ENCODE measurements at regions not wholly inside any gene's neighbourhood (a gene's known extent, or its start where the extent isn't known, plus 50 kb on each side); places are given as distances from the start of the nearest gene placed in this dataset.

GRCh38 chr9:100718717-100719116 lies 140.8 kb downstream of the CAVIN4 start:
- no peak overlapping the region for H3K9ac ChIP-seq (ENCODE audit: low read length)
- H3K9me3 ChIP-seq (ENCODE audit: low read length), result no peaks in the 10 kb centered on the region
- no peaks in the 10 kb centered on the region for H4K20me1 ChIP-seq (ENCODE audit: insufficient read depth, low read depth, low read length)
- no peak for DNase-seq
- H3K4me1 ChIP-seq (ENCODE audit: low read length), result no peaks in the 10 kb centered on the region
- no peak overlapping the region for H3K4me3 ChIP-seq (ENCODE audit: low read length)
- no peaks in the 10 kb centered on the region for H3K79me2 ChIP-seq (ENCODE audit: low read length)
- no peaks in the 10 kb centered on the region for H3K27me3 ChIP-seq (ENCODE audit: low read length)
- H3K36me3 ChIP-seq (ENCODE audit: insufficient read depth, low read length), result no peaks in the 10 kb centered on the region
- H2AFZ ChIP-seq (ENCODE audit: low read length), result no peak overlapping the region
- H3K9me2 ChIP-seq (replicated peaks; ENCODE audit: insufficient read depth, low read length), result no peaks in the 10 kb centered on the region
- H3K4me2 ChIP-seq (ENCODE audit: low read depth, low read length, poor library complexity, severe bottlenecking), result no peak overlapping the region
- no peak overlapping the region for H3K27ac ChIP-seq (ENCODE audit: low read length)

DNA sequence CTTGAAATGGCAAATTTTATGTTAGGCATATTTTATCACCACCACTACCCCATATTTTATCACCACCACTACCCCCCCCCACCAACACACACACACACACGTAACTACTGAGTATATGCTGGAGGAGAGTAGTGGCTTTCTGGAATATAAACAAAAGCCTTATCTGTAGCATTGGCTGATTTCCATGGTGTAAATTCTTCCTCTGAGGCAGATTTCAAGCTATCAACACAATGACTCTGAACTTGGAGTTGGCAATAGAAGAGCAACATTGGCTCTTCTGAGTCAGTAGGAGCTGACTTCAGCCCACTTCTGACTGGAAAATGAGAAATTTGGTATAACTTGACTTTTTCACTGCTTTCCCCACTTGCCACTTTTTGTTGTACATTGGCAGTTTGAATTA lies 143.0 kb downstream of the CAVIN4 start:
- Histone ChIP-seq H3K27ac (ENCODE audit: low read length) (no peak overlapping the region), H3K79me2 (ENCODE audit: low read length) (no peaks in the 10 kb centered on the region), H3K4me1 (ENCODE audit: low read length) (no peaks in the 10 kb centered on the region), H4K20me1 (ENCODE audit: insufficient read depth, low read depth, low read length) (no peaks in the 10 kb centered on the region), H2AFZ (ENCODE audit: low read length) (no peak overlapping the region), H3K27me3 (ENCODE audit: low read length) (no peaks in the 10 kb centered on the region), H3K4me3 (ENCODE audit: low read length) (no peak overlapping the region), H3K9me3 (ENCODE audit: low read length) (no peaks in the 10 kb centered on the region), H3K36me3 (ENCODE audit: insufficient read depth, low read length) (no peaks in the 10 kb centered on the region), H3K9ac (ENCODE audit: low read length) (no peak overlapping the region), H3K4me2 (ENCODE audit: low read depth, low read length, poor library complexity, severe bottlenecking) (no peak overlapping the region), H3K9me2 (replicated peaks; ENCODE audit: insufficient read depth, low read length) (no peaks in the 10 kb centered on the region)
- no peak for DNase-seq

- Histone ChIP-seq H3K4me3 (ENCODE audit: low read length) (no peak overlapping the region), H3K9me2 (replicated peaks; ENCODE audit: insufficient read depth, low read length) (no peaks in the 10 kb centered on the region), H3K27me3 (ENCODE audit: low read length) (no peaks in the 10 kb centered on the region), H3K4me1 (ENCODE audit: low read length) (no peaks in the 10 kb centered on the region), H3K79me2 (ENCODE audit: low read length) (no peaks in the 10 kb centered on the region), H3K27ac (ENCODE audit: low read length) (no peak overlapping the region), H4K20me1 (ENCODE audit: insufficient read depth, low read depth, low read length) (no peaks in the 10 kb centered on the region), H3K9me3 (ENCODE audit: low read length) (no peaks in the 10 kb centered on the region), H3K9ac (ENCODE audit: low read length) (no peak overlapping the region), H3K4me2 (ENCODE audit: low read depth, low read length, poor library complexity, severe bottlenecking) (no peak overlapping the region), H2AFZ (ENCODE audit: low read length) (no peak overlapping the region), H3K36me3 (ENCODE audit: insufficient read depth, low read length) (no peaks in the 10 kb centered on the region)
- DNase-seq, result no peak
Measured at GRCh38 chr9:100724886-100725285, 147.0 kb downstream of the CAVIN4 start.

- Histone ChIP-seq H2AFZ (ENCODE audit: low read length) (no peak overlapping the region), H3K4me1 (ENCODE audit: low read length) (no peaks in the 10 kb centered on the region), H3K36me3 (ENCODE audit: insufficient read depth, low read length) (no peaks in the 10 kb centered on the region), H4K20me1 (ENCODE audit: insufficient read depth, low read depth, low read length) (no peaks in the 10 kb centered on the region), H3K27me3 (ENCODE audit: low read length) (no peaks in the 10 kb centered on the region), H3K27ac (ENCODE audit: low read length) (no peak overlapping the region), H3K4me3 (ENCODE audit: low read length) (no peak overlapping the region), H3K9me2 (replicated peaks; ENCODE audit: insufficient read depth, low read length) (no peaks in the 10 kb centered on the region), H3K4me2 (ENCODE audit: low read depth, low read length, poor library complexity, severe bottlenecking) (no peak overlapping the region), H3K9ac (ENCODE audit: low read length) (no peak overlapping the region), H3K9me3 (ENCODE audit: low read length) (no peaks in the 10 kb centered on the region), H3K79me2 (ENCODE audit: low read length) (no peaks in the 10 kb centered on the region)
- DNase-seq, result no peak
Measured at GRCh38 chr9:100725371-100725770, 147.5 kb downstream of the CAVIN4 start.

DNA sequence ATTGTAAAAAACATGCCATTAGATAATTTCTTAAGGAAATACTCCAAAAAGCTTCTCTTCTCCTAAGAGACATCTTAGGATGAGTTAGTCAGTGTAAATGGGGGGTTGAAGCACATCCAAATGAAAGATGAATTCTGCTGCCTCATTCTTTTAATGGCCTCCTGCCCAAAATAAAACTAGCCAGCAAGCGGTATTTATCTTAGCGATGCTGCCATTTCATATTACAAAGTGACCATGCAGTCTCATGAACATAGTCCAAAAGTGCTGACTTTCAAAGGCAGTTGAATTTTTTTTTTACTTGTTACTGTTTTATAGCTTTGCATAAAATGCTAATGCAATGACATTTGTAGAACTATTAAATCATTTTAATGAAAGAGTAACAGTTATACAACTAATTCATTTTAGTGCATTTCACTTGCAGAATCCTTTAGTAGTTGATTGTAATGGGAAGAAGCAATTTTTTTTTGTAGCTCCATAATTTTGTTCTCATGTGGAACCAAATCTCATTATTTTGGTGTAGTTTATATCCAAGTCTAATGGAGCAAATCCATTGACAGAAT lies 151.5 kb downstream of the CAVIN4 start:
- no peaks in the 10 kb centered on the region for H3K36me3 ChIP-seq (ENCODE audit: insufficient read depth, low read length)
- DNase-seq, result no peak
- H3K79me2 ChIP-seq (ENCODE audit: low read length), result no peaks in the 10 kb centered on the region
- no peaks in the 10 kb centered on the region for H3K4me1 ChIP-seq (ENCODE audit: low read length)
- no peak overlapping the region for H3K27ac ChIP-seq (ENCODE audit: low read length)
- no peak overlapping the region for H3K9ac ChIP-seq (ENCODE audit: low read length)
- no peak overlapping the region for H3K4me2 ChIP-seq (ENCODE audit: low read depth, low read length, poor library complexity, severe bottlenecking)
- no peaks in the 10 kb centered on the region for H3K9me3 ChIP-seq (ENCODE audit: low read length)
- no peak overlapping the region for H3K4me3 ChIP-seq (ENCODE audit: low read length)
- H3K27me3 ChIP-seq (ENCODE audit: low read length), result no peaks in the 10 kb centered on the region
- H3K9me2 ChIP-seq (replicated peaks; ENCODE audit: insufficient read depth, low read length), result no peaks in the 10 kb centered on the region
- H2AFZ ChIP-seq (ENCODE audit: low read length), result no peak overlapping the region
- H4K20me1 ChIP-seq (ENCODE audit: insufficient read depth, low read depth, low read length), result no peaks in the 10 kb centered on the region

DNA sequence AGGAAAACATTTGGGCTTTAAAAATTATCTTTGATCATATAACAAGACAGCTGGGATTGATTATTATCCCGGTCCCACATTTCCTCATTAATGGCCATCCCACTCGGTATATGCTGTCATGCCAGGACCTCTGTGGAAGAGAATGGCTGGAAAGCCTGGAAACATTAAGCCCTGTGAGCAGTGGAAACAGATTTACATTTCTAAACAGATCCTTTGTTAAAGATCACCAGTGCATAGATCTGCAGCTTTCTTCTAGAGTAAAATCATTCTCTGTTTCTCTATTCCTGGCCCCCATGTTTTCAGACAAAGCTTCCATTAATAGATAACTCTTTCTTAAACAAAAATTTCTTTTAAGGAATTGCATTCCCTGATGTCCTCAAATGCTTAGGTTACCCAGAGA lies 152.2 kb downstream of the CAVIN4 start:
- H3K27me3 ChIP-seq (ENCODE audit: low read length), result no peaks in the 10 kb centered on the region
- H3K79me2 ChIP-seq (ENCODE audit: low read length), result no peaks in the 10 kb centered on the region
- no peaks in the 10 kb centered on the region for H3K36me3 ChIP-seq (ENCODE audit: insufficient read depth, low read length)
- no peaks in the 10 kb centered on the region for H3K9me3 ChIP-seq (ENCODE audit: low read length)
- no peak overlapping the region for H3K9ac ChIP-seq (ENCODE audit: low read length)
- no peaks in the 10 kb centered on the region for H3K4me1 ChIP-seq (ENCODE audit: low read length)
- no peaks in the 10 kb centered on the region for H3K9me2 ChIP-seq (replicated peaks; ENCODE audit: insufficient read depth, low read length)
- H2AFZ ChIP-seq (ENCODE audit: low read length), result no peak overlapping the region
- no peak overlapping the region for H3K4me3 ChIP-seq (ENCODE audit: low read length)
- H3K27ac ChIP-seq (ENCODE audit: low read length), result no peak overlapping the region
- no peaks in the 10 kb centered on the region for H4K20me1 ChIP-seq (ENCODE audit: insufficient read depth, low read depth, low read length)
- DNase-seq, result no peak
- no peak overlapping the region for H3K4me2 ChIP-seq (ENCODE audit: low read depth, low read length, poor library complexity, severe bottlenecking)

DNA sequence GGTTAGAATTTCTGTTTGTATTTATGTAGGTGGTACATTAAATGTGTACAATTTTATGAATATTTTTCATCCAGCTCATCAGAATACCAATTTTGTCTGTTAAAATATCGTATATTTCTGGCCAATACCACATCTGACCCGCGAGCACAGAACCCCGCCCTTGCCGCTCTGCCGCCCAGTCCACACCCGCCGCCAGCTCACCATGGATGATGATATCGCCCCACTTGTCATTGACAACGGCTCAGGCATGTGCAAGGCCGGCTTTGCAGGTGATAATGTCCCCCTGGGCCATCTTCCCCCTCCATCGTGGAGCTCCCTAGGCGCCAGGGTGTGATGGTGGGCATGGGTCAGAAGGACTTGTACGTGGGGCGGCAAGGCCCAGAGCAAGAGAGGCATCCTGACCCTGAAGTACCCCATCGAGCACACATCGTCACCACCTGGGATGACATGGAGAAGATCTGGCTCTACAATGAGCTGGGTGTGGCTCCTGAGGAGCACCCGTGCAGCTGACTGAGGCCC lies 153.2 kb downstream of the CAVIN4 start:
- Histone ChIP-seq H3K9ac (ENCODE audit: low read length) (no peak overlapping the region), H3K4me1 (ENCODE audit: low read length) (no peaks in the 10 kb centered on the region), H3K9me3 (ENCODE audit: low read length) (no peaks in the 10 kb centered on the region), H3K4me2 (ENCODE audit: low read depth, low read length, poor library complexity, severe bottlenecking) (no peak overlapping the region), H3K27ac (ENCODE audit: low read length) (no peak overlapping the region), H3K79me2 (ENCODE audit: low read length) (no peaks in the 10 kb centered on the region), H3K27me3 (ENCODE audit: low read length) (no peaks in the 10 kb centered on the region), H3K36me3 (ENCODE audit: insufficient read depth, low read length) (no peaks in the 10 kb centered on the region), H3K4me3 (ENCODE audit: low read length) (no peak overlapping the region), H2AFZ (ENCODE audit: low read length) (no peak overlapping the region), H3K9me2 (replicated peaks; ENCODE audit: insufficient read depth, low read length) (no peaks in the 10 kb centered on the region), H4K20me1 (ENCODE audit: insufficient read depth, low read depth, low read length) (no peaks in the 10 kb centered on the region)
- DNase-seq, result no peak

DNA sequence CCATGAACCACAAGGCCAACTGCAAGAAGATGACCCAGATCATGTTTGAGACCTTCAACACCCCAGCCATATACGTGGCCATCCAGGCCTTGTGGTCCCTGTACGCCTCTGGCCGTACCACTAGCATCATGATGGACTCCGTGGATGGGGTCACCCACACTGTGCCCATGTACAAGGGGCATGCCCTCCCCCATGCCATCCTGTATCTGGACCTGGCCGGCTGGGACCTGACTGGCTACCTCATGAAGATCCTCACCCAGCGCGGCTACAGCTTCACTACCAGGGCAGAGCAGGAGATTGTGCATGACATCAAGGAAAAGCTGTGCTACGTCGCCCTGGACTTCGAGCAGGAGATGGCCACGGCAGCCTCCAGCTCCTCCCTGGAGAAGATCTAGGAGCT lies 153.7 kb downstream of the CAVIN4 start:
- Histone ChIP-seq H3K9me2 (replicated peaks; ENCODE audit: insufficient read depth, low read length) (no peaks in the 10 kb centered on the region), H3K79me2 (ENCODE audit: low read length) (no peaks in the 10 kb centered on the region), H3K9ac (ENCODE audit: low read length) (no peak overlapping the region), H3K9me3 (ENCODE audit: low read length) (no peaks in the 10 kb centered on the region), H3K27ac (ENCODE audit: low read length) (no peak overlapping the region), H4K20me1 (ENCODE audit: insufficient read depth, low read depth, low read length) (no peaks in the 10 kb centered on the region), H3K4me1 (ENCODE audit: low read length) (no peaks in the 10 kb centered on the region), H3K4me2 (ENCODE audit: low read depth, low read length, poor library complexity, severe bottlenecking) (no peak overlapping the region), H3K4me3 (ENCODE audit: low read length) (no peak overlapping the region), H3K36me3 (ENCODE audit: insufficient read depth, low read length) (no peaks in the 10 kb centered on the region), H2AFZ (ENCODE audit: low read length) (no peak overlapping the region), H3K27me3 (ENCODE audit: low read length) (no peaks in the 10 kb centered on the region)
- DNase-seq, result no peak

DNA sequence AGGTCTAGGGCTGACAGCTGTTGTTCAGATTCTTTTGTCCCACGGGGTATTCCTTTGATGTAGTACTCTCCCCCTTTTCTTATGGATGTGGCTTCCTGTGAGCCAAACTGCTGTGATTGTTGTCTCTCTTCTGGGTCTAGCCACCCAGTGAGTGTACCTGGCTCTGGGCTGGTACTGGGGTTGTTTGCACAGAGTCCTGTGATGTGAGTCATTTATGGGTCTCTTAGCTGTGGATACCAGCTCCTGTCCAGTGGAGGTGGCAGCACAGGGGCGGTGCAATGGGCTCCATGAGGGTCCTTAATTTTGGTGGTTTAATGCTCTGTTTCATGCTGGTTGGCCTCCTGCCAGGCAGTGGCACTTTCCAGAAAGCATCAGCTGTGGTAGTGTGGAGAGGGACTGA lies 161.3 kb downstream of the CAVIN4 start:
- no peaks in the 10 kb centered on the region for H3K4me1 ChIP-seq (ENCODE audit: low read length)
- H3K27me3 ChIP-seq (ENCODE audit: low read length), result no peaks in the 10 kb centered on the region
- H3K36me3 ChIP-seq (ENCODE audit: insufficient read depth, low read length), result no peaks in the 10 kb centered on the region
- no peaks in the 10 kb centered on the region for H3K79me2 ChIP-seq (ENCODE audit: low read length)
- DNase-seq, result no peak
- no peak overlapping the region for H3K4me2 ChIP-seq (ENCODE audit: low read depth, low read length, poor library complexity, severe bottlenecking)
- no peaks in the 10 kb centered on the region for H4K20me1 ChIP-seq (ENCODE audit: insufficient read depth, low read depth, low read length)
- no peak overlapping the region for H3K4me3 ChIP-seq (ENCODE audit: low read length)
- H2AFZ ChIP-seq (ENCODE audit: low read length), result no peak overlapping the region
- H3K27ac ChIP-seq (ENCODE audit: low read length), result no peak overlapping the region
- no peaks in the 10 kb centered on the region for H3K9me2 ChIP-seq (replicated peaks; ENCODE audit: insufficient read depth, low read length)
- H3K9me3 ChIP-seq (ENCODE audit: low read length), result no peaks in the 10 kb centered on the region
- no peak overlapping the region for H3K9ac ChIP-seq (ENCODE audit: low read length)
